PC-9 (cell line): ENCODE measurements at regions not wholly inside any gene's neighbourhood (a gene's known extent, or its start where the extent isn't known, plus 50 kb on each side); places are given as distances from the start of the nearest gene placed in this dataset.

ENCODE experiments used
- BruUV-seq: library from RNA; stranded (reverse); fragments of 400-500 nt; replicated peaks from 2 replicates; lab custom pipeline; 2021; lab: Mats Ljungman, UMichigan
- CTCF ChIA-PET: fragments of 300-600 bp; sonication (Branson Sonifier 250); formaldehyde crosslinking; loops from one replicate; lab custom pipeline; 2022; ENCODE audit warnings: antibody characterized with exemption; lab: Charles Lee
- POLR2A ChIA-PET: fragments of 300-600 bp; sonication (Branson Sonifier 250); formaldehyde crosslinking; loops from one replicate; lab custom pipeline; 2022; ENCODE audit warnings: antibody characterized with exemption; ENCODE audit not compliant: unreplicated experiment; lab: Charles Lee
- DNase-seq, 2 experiments: peaks; one replicate each; pipeline versions ENCODE4 v3.0.0 to v3.0.0-alpha.2; 2015 to 2022; ENCODE audit warnings: mixed read lengths in 1 of 2
- H2AFZ ChIP-seq: fragments of 200-600 bp; sonication (generic); 2 replicates; pipeline ENCODE4 v1.8.1; 2017; ENCODE audit warnings: antibody characterized with exemption
- H3F3A ChIP-seq: fragments of 200-600 bp; sonication (generic); 2 replicates; pipeline ENCODE4 v1.8.1; 2017; ENCODE audit warnings: antibody characterized with exemption, mild to moderate bottlenecking, low read depth; ENCODE audit not compliant: insufficient read depth
- H3K27ac ChIP-seq: fragments of 200-600 bp; sonication (generic); 2 replicates; pipeline ENCODE4 v1.6.1; 2016; ENCODE audit warnings: mixed run types
- H3K27me3 ChIP-seq: fragments of 200-600 bp; sonication (generic); 2 replicates; pipeline ENCODE4 v1.6.1; 2016; ENCODE audit warnings: low read depth, mixed run types; ENCODE audit not compliant: insufficient read depth
- H3K36me3 ChIP-seq: fragments of 200-600 bp; sonication (generic); 2 replicates; pipeline ENCODE4 v1.6.1; 2016; ENCODE audit warnings: low read depth, mixed run types
- H3K4me1 ChIP-seq: fragments of 200-600 bp; sonication (generic); replicated peaks from 2 replicates; pipeline ENCODE4 v1.6.1; 2016; ENCODE audit warnings: mixed run types; ENCODE audit not compliant: insufficient read depth
- H3K4me2 ChIP-seq: fragments of 200-600 bp; sonication (generic); 2 replicates; pipeline ENCODE4 v1.6.1; 2017; ENCODE audit warnings: mixed run types
- H3K4me3 ChIP-seq: fragments of 200-600 bp; sonication (generic); 2 replicates; pipeline ENCODE4 v1.6.1; 2016; ENCODE audit warnings: mixed run types
- H3K79me2 ChIP-seq: fragments of 200-600 bp; sonication (generic); 2 replicates; pipeline ENCODE4 v1.6.1; 2017; ENCODE audit warnings: low read depth, mixed run types
- H3K9me2 ChIP-seq: fragments of 200-600 bp; sonication (generic); 2 replicates; pipeline ENCODE4 v1.8.1; 2017; ENCODE audit warnings: mild to moderate bottlenecking; ENCODE audit not compliant: insufficient read depth
- H3K9me3 ChIP-seq: fragments of 200-600 bp; sonication (generic); 2 replicates; pipeline ENCODE4 v1.8.1; 2016; ENCODE audit warnings: low read depth; ENCODE audit not compliant: insufficient read depth
- H4K20me1 ChIP-seq: fragments of 200-600 bp; sonication (generic); 2 replicates; pipeline ENCODE4 v1.8.1; 2017; ENCODE audit not compliant: insufficient read depth
- CTCF ChIP-seq: fragments of 200-600 bp; sonication (generic); conservative IDR thresholded peaks from 2 replicates; pipeline ENCODE4 v1.6.1; 2017; ENCODE audit warnings: mixed run types, antibody characterized with exemption, mild to moderate bottlenecking, moderate library complexity
- EZH2 ChIP-seq: fragments of 200-600 bp; sonication (generic); IDR thresholded peaks from 2 replicates; pipeline ENCODE4 v1.8.0; 2017; ENCODE audit warnings: antibody characterized with exemption, low read depth
- intact Hi-C: fragments of 100-400 bp; cut with micrococcal nuclease; formaldehyde crosslinking; loops from one replicate; pipeline ENCODE4 v1.10.0; 2022; ENCODE audit not compliant: unreplicated experiment

- Histone ChIP-seq H3K9me3 (no peaks in the 10 kb centered on the region), H3K9me2 (no peaks in the 10 kb centered on the region), H4K20me1 (no peaks in the 10 kb centered on the region), H3K27me3 (no peaks in the 10 kb centered on the region), H3K4me3 (no peak overlapping the region), H3K4me2 (no peak overlapping the region), H3K79me2 (no peaks in the 10 kb centered on the region), H3K4me1 (no peaks in the 10 kb centered on the region), H2AFZ (no peak overlapping the region), H3K27ac (no peak overlapping the region), H3F3A (no peaks in the 10 kb centered on the region), H3K36me3 (no peaks in the 10 kb centered on the region)
- intact Hi-C loops, result no loop called here
- CTCF ChIA-PET, result no interaction called here
- DNase-seq, result no peak
- no TSS peak for BruUV-seq
- POLR2A ChIA-PET, result no interaction called here
- TF ChIP-seq CTCF (no peak), EZH2 (no peak)
These were observed 501.3 kb upstream of the DIAPH2 start for GRCh38 chrX:96183391-96183790.

- no peak overlapping the region for H3K4me2 ChIP-seq
- H3K9me3 ChIP-seq, result no peaks in the 10 kb centered on the region
- no peaks in the 10 kb centered on the region for H3K4me1 ChIP-seq
- intact Hi-C loops, result no loop called here
- no peak overlapping the region for H3K4me3 ChIP-seq
- H3K27ac ChIP-seq, result no peak overlapping the region
- no peaks in the 10 kb centered on the region for H3K36me3 ChIP-seq
- BruUV-seq, result no TSS peak
- H4K20me1 ChIP-seq, result no peaks in the 10 kb centered on the region
- H3F3A ChIP-seq, result no peaks in the 10 kb centered on the region
- no peaks in the 10 kb centered on the region for H3K9me2 ChIP-seq
- no peak overlapping the region for H2AFZ ChIP-seq
- no peaks in the 10 kb centered on the region for H3K27me3 ChIP-seq
- POLR2A ChIA-PET, result no interaction called here
- H3K79me2 ChIP-seq, result no peaks in the 10 kb centered on the region
- no peak for TF ChIP-seq EZH2
- TF ChIP-seq CTCF, result peak; percentile 43
- no peak for DNase-seq
- CTCF ChIA-PET, result no interaction called here
These were observed 500.8 kb upstream of the DIAPH2 start for GRCh38 chrX:96183843-96184242.

GRCh38 chrX:96204928-96205327 lies 479.7 kb upstream of the DIAPH2 start:
- BruUV-seq, result no TSS peak
- Histone ChIP-seq H3K4me3 (no peak overlapping the region), H3K9me2 (no peaks in the 10 kb centered on the region), H4K20me1 (no peaks in the 10 kb centered on the region), H3K9me3 (no peaks in the 10 kb centered on the region), H3F3A (no peaks in the 10 kb centered on the region), H3K4me1 (no peaks in the 10 kb centered on the region), H3K27me3 (no peaks in the 10 kb centered on the region), H3K79me2 (no peaks in the 10 kb centered on the region), H3K4me2 (no peak overlapping the region), H2AFZ (no peak overlapping the region), H3K27ac (no peak overlapping the region), H3K36me3 (no peaks in the 10 kb centered on the region)
- POLR2A ChIA-PET, result no interaction called here
- no peak for DNase-seq
- intact Hi-C loops, result no loop called here
- CTCF ChIA-PET, result no interaction called here
- TF ChIP-seq CTCF, result no peak
- TF ChIP-seq EZH2, result no peak
